H1 (cell line): ENCODE measurements at regions not wholly inside any gene's neighbourhood (a gene's known extent, or its start where the extent isn't known, plus 50 kb on each side); places are given as distances from the start of the nearest gene placed in this dataset.

Experiments
- CTCF ChIA-PET: fragments of 300-600 bp; sonication (Branson Sonifier 250); formaldehyde crosslinking; loops from one replicate; lab custom pipeline; 2021; ENCODE audit not compliant: partially characterized antibody; lab: Charles Lee
- POLR2A ChIA-PET: fragments of 300-600 bp; sonication (Branson Sonifier 250); formaldehyde crosslinking; loops from one replicate; lab custom pipeline; 2021; ENCODE audit warnings: inconsistent platforms; ENCODE audit not compliant: partially characterized antibody; lab: Charles Lee
- DNase-seq, 2 experiments: peaks; one replicate each; pipeline versions ENCODE4 v3.0.0 to v3.0.0-alpha.2; 2010 to 2022; ENCODE audit warnings: low spot score in 2 of 2, low read depth in 1 of 2, mixed read lengths in 1 of 2
- FAIRE-seq: peaks from 2 replicates; lab custom pipeline; 2011; peaks lifted over from hg19 to GRCh38; lab: Jason Lieb, UNC
- H2AFZ ChIP-seq: 2 replicates; pipeline ENCODE4 v1.8.1; 2012; ENCODE audit warnings: low read length, inconsistent platforms
- H2AK5ac ChIP-seq: 2 replicates; pipeline ENCODE4 v1.6.1; 2013; ENCODE audit warnings: low read depth, low read length
- H2BK120ac ChIP-seq: replicated peaks from 2 replicates; pipeline ENCODE3; 2013; ENCODE audit warnings: low read depth, low read length, inconsistent platforms
- H2BK12ac ChIP-seq: 2 replicates; pipeline ENCODE4 v1.6.1; 2013; ENCODE audit warnings: low read depth, low read length
- H2BK15ac ChIP-seq: 2 replicates; pipeline ENCODE4 v1.6.1; 2013; ENCODE audit warnings: low read length
- H2BK20ac ChIP-seq: 2 replicates; pipeline ENCODE4 v1.6.1; 2013; ENCODE audit warnings: low read length
- H2BK5ac ChIP-seq: 2 replicates; pipeline ENCODE4 v1.6.1; 2013; ENCODE audit warnings: low read depth, low read length
- H3K14ac ChIP-seq: 2 replicates; pipeline ENCODE4 v1.6.1; 2013; ENCODE audit warnings: inconsistent platforms; ENCODE audit not compliant: insufficient read length
- H3K18ac ChIP-seq: 2 replicates; pipeline ENCODE4 v1.6.1; 2013; ENCODE audit warnings: low read length; ENCODE audit errors: extremely low read depth
- H3K23ac ChIP-seq: 2 replicates; pipeline ENCODE4 v1.6.1; 2013; ENCODE audit warnings: inconsistent platforms; ENCODE audit not compliant: insufficient read length
- H3K23me2 ChIP-seq: 2 replicates; pipeline ENCODE4 v1.6.1; 2013; ENCODE audit warnings: low read depth, low read length
- H3K27ac ChIP-seq: 2 replicates; pipeline ENCODE4 v1.6.1; 2011; ENCODE audit warnings: low read depth, low read length, inconsistent platforms
- H3K27me3 ChIP-seq, 4 experiments: replicated peaks in 1 of 4; 1 replicate in 1 of 4; 2 replicates in 3 of 4; pipeline versions ENCODE4 v1.6.1 to v1.8.1; 2011 to 2013; ENCODE audit warnings: low read length in 3 of 4, mild to moderate bottlenecking in 3 of 4, inconsistent platforms in 2 of 4, mixed read lengths in 2 of 4, moderate library complexity in 1 of 4; ENCODE audit not compliant: control insufficient read depth in 3 of 4, insufficient read depth in 3 of 4; ENCODE audit errors: extremely low read depth in 1 of 4
- H3K36me3 ChIP-seq, 4 experiments: 2 replicates each; pipeline versions ENCODE4 v1.6.1 to v1.8.1; 2011 to 2013; ENCODE audit warnings: mild to moderate bottlenecking in 4 of 4, low read length in 3 of 4, moderate library complexity in 2 of 4, control low read depth in 1 of 4, inconsistent platforms in 1 of 4; ENCODE audit not compliant: insufficient read depth in 4 of 4, control insufficient read depth in 2 of 4
- H3K4ac ChIP-seq: replicated peaks from 2 replicates; pipeline ENCODE3; 2013; ENCODE audit warnings: low read length, low read depth, mixed read lengths, inconsistent platforms; ENCODE audit not compliant: insufficient read length
- H3K4me1 ChIP-seq, 4 experiments: replicated peaks in 1 of 4; 1 replicate in 1 of 4; 2 replicates in 3 of 4; pipeline versions ENCODE4 v1.6.1 to v1.8.1; 2011 to 2013; ENCODE audit warnings: low read length in 3 of 4, inconsistent platforms in 2 of 4, mixed read lengths in 1 of 4; ENCODE audit not compliant: insufficient read depth in 4 of 4, control insufficient read depth in 3 of 4
- H3K4me2 ChIP-seq, 2 experiments: 2 replicates each; pipeline versions ENCODE4 v1.6.1 to v1.8.1; 2011 to 2013; ENCODE audit warnings: low read depth in 2 of 2, low read length in 2 of 2, control low read depth in 1 of 2, inconsistent platforms in 1 of 2, mild to moderate bottlenecking in 1 of 2; ENCODE audit not compliant: insufficient read depth in 1 of 2
- H3K4me3 ChIP-seq, 4 experiments: fragments of 200-600, 300-600 bp in 1 of 4; sonication (generic), shearing (Covaris generic), sonication (Bioruptor Twin) in 1 of 4; 2 replicates each; pipeline versions ENCODE4 v1.5.1 to v1.8.1; 2011 to 2016; ENCODE audit warnings: low read length in 4 of 4, low read depth in 3 of 4, control low read depth in 2 of 4, inconsistent platforms in 2 of 4, mild to moderate bottlenecking in 2 of 4, mixed read lengths in 1 of 4, moderate library complexity in 1 of 4; ENCODE audit not compliant: insufficient read depth in 2 of 4; ENCODE audit errors: extremely low read depth in 1 of 4
- H3K56ac ChIP-seq: replicated peaks from 2 replicates; pipeline ENCODE3; 2013; ENCODE audit warnings: low read depth, mild to moderate bottlenecking, mixed read lengths, low read length, inconsistent platforms; ENCODE audit not compliant: insufficient read length
- H3K79me1 ChIP-seq: 2 replicates; pipeline ENCODE4 v1.6.1; 2013; ENCODE audit warnings: low read depth, low read length, control low read depth
- H3K79me2 ChIP-seq, 2 experiments: 2 replicates each; pipeline versions ENCODE4 v1.6.1 to v1.8.1; 2012 to 2013; ENCODE audit warnings: low read length in 2 of 2, mild to moderate bottlenecking in 2 of 2, inconsistent platforms in 1 of 2; ENCODE audit not compliant: insufficient read depth in 2 of 2, control insufficient read depth in 1 of 2
- H3K9ac ChIP-seq, 4 experiments: replicated peaks in 1 of 4; 1 replicate in 1 of 4; 2 replicates in 3 of 4; pipeline versions ENCODE4 v1.6.1 to v1.8.1; 2011 to 2013; ENCODE audit warnings: low read depth in 3 of 4, low read length in 3 of 4, control low read depth in 2 of 4, mild to moderate bottlenecking in 2 of 4, moderate library complexity in 2 of 4, inconsistent platforms in 1 of 4; ENCODE audit errors: extremely low read depth in 1 of 4
- H3K9me3 ChIP-seq, 2 experiments: 2 replicates each; pipeline versions ENCODE4 v1.6.1 to v1.8.1; 2012 to 2013; ENCODE audit warnings: mild to moderate bottlenecking in 2 of 2, moderate library complexity in 2 of 2, control low read depth in 1 of 2, inconsistent platforms in 1 of 2, low read depth in 1 of 2, low read length in 1 of 2, mixed read lengths in 1 of 2; ENCODE audit not compliant: insufficient read depth in 2 of 2
- H4K20me1 ChIP-seq, 2 experiments: replicated peaks in 1 of 2; 2 replicates each; pipeline versions ENCODE3 to v1.8.1; 2011 to 2013; ENCODE audit warnings: inconsistent platforms in 2 of 2, low read length in 2 of 2, mild to moderate bottlenecking in 1 of 2; ENCODE audit not compliant: insufficient read depth in 2 of 2, control insufficient read depth in 1 of 2
- H4K5ac ChIP-seq: 2 replicates; pipeline ENCODE4 v1.6.1; 2013; ENCODE audit warnings: low read length, low read depth, mixed read lengths, inconsistent platforms; ENCODE audit not compliant: insufficient read length
- H4K8ac ChIP-seq: 2 replicates; pipeline ENCODE4 v1.8.0; 2013; ENCODE audit warnings: mild to moderate bottlenecking, moderate library complexity, low read length, inconsistent platforms; ENCODE audit not compliant: insufficient read depth; ENCODE audit errors: extremely low read depth
- H4K91ac ChIP-seq: replicated peaks from 2 replicates; pipeline ENCODE3; 2013; ENCODE audit warnings: low read length, mixed read lengths, inconsistent platforms; ENCODE audit not compliant: insufficient read length
- BRCA1 ChIP-seq: IDR thresholded peaks from 2 replicates; pipeline ENCODE4 v1.6.1; 2012; ENCODE audit warnings: low read depth, low read length, improper control_type of control experiment
- EGR1 ChIP-seq: IDR thresholded peaks from 2 replicates; pipeline ENCODE4 v1.6.1; 2011; ENCODE audit warnings: low read depth, low read length, borderline replicate concordance
- RAD21 ChIP-seq, 2 experiments: IDR thresholded peaks in 1 of 2; conservative IDR thresholded peaks in 1 of 2; 2 replicates each; pipeline ENCODE4 v1.6.1; 2011; ENCODE audit warnings: low read depth in 2 of 2, low read length in 2 of 2, improper control_type of control experiment in 1 of 2, inconsistent platforms in 1 of 2, mild to moderate bottlenecking in 1 of 2, moderate library complexity in 1 of 2
- RNF2 ChIP-seq: fragments of 200-900, 300-1000 bp; sonication (generic); IDR thresholded peaks from 2 replicates; pipeline ENCODE4 v1.7.1; 2016; ENCODE audit warnings: borderline replicate concordance, low read depth, mild to moderate bottlenecking, antibody characterized with exemption, low read length; ENCODE audit not compliant: poor library complexity, severe bottlenecking; ENCODE audit errors: missing control alignments
- SIX5 ChIP-seq: IDR thresholded peaks from 2 replicates; pipeline ENCODE4 v1.6.1; 2011; ENCODE audit warnings: mild to moderate bottlenecking, low read depth, low read length
- YY1 ChIP-seq: IDR thresholded peaks from 2 replicates; pipeline ENCODE4 v1.6.1; 2011; ENCODE audit warnings: low read depth, mild to moderate bottlenecking, low read length
- WGBS, 2 experiments: shearing (Covaris generic) in 1 of 2; methylation state at CpG; one replicate each; pipeline versions ENCODE4 v1.1.6 to v1.1.7; 2013 to 2015; ENCODE audit warnings: low lambda C conversion rate in 2 of 2, mixed read lengths in 2 of 2, inconsistent platforms in 1 of 2, low coverage in 1 of 2, missing lambda C conversion rate in 1 of 2; ENCODE audit not compliant: insufficient replicate concordance in 2 of 2, insufficient coverage in 1 of 2, insufficient read length in 1 of 2; ENCODE audit errors: extremely low coverage in 1 of 2, missing lambda C conversion rate in 1 of 2; 5-methylcytosine and 5-hydroxymethylcytosine counted together
- TF ChIP-seq, protein P1 (sequence below), 3 experiments: IDR thresholded peaks; 1 replicate in 2 of 3; 2 replicates in 1 of 3; pipeline versions ENCODE4 v1.5.1 to v1.6.1; 2011; ENCODE audit warnings: low read length in 3 of 3, mild to moderate bottlenecking in 3 of 3, inconsistent platforms in 2 of 3, low read depth in 1 of 3, moderate library complexity in 1 of 3; ENCODE audit not compliant: insufficient read depth in 1 of 3; ENCODE audit errors: control extremely low read depth in 1 of 3
- TF ChIP-seq, protein P2 (sequence below): IDR thresholded peaks from 2 replicates; pipeline ENCODE4 v1.6.1; 2011; ENCODE audit warnings: low read length, improper control_type of control experiment

DNA sequence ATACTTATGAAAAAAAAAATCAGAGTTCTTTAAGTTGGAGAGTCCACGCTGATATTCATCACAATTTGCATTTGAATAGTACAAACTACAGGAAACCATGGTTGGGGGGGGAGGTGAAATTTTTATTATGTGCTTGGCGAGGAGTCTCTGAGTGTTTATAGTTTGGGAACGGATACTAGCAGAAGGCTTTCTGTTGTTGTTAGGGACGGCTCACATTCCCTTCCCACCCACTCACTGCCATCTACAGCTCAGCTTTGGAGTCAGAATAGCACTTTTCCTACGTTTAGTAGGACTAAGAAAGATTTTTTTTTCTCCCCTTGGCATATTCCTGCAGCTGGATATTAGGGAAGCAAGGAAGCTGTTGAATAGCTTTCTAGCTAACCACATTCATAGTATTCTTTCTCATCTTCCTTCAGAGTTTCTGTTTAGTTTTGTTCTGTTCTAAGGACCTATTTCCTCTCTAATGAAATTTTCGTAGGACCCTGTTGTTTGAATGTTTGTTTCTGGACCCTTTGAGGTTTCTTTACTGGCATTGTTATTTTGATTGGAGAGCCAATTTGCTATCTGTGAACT is 235.1 kb upstream of the ZNF217 start:
- Histone ChIP-seq H3K4me3 (peak overlapping the region in 1 of 4 experiments; percentile 20; a peak in 1 of 8 replicates), H2AFZ (peak overlapping the region; percentile 55; the same call in 1 of the 2 replicates)

More for the DNA sequence above, 235.1 kb upstream of the ZNF217 start:
- H2BK20ac ChIP-seq = no peak overlapping the region
- H4K20me1 ChIP-seq = no peaks in the 10 kb centered on the region
- ChIA-PET CTCF (interaction anchor here (0.6 kb wide), 1 partner anchor 69 kb away, joined by 4 read pairs; no protein-coding TSS in a partner anchor), POLR2A (no interaction called here)
- 12% methylated on average over 6 of the region's 6 CpGs; no CpG with 5 or more reads in 1 of the 2 experiments for WGBS, 2 experiments
- no peak overlapping the region for H4K5ac ChIP-seq
- no peak overlapping the region for H4K8ac ChIP-seq
- no peaks in the 10 kb centered on the region for H3K79me2 ChIP-seq
- TF ChIP-seq SIX5 (no peak), RNF2 (no peak), RAD21 (IDR thresholded peaks at IDR 0.05 in 1 of 2, conservative IDR thresholded peaks at IDR 0.05 in 1 of 2; ENCODE audit: low read depth in 2 of 2, low read length in 2 of 2) (peak; percentile 37 to 47), BRCA1 (no peak), YY1 (no peak), EGR1 (peak; percentile 88)
- TF ChIP-seq, protein P1, sequence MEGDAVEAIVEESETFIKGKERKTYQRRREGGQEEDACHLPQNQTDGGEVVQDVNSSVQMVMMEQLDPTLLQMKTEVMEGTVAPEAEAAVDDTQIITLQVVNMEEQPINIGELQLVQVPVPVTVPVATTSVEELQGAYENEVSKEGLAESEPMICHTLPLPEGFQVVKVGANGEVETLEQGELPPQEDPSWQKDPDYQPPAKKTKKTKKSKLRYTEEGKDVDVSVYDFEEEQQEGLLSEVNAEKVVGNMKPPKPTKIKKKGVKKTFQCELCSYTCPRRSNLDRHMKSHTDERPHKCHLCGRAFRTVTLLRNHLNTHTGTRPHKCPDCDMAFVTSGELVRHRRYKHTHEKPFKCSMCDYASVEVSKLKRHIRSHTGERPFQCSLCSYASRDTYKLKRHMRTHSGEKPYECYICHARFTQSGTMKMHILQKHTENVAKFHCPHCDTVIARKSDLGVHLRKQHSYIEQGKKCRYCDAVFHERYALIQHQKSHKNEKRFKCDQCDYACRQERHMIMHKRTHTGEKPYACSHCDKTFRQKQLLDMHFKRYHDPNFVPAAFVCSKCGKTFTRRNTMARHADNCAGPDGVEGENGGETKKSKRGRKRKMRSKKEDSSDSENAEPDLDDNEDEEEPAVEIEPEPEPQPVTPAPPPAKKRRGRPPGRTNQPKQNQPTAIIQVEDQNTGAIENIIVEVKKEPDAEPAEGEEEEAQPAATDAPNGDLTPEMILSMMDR (IDR thresholded peaks at IDR 0.05; ENCODE audit: control extremely low read depth in 1 of 3, insufficient read depth in 1 of 3, low read depth in 1 of 3, low read length in 3 of 3) = peak in 1 of 3 experiments; percentile 15; a peak in 1 of 4 replicates
- TF ChIP-seq, protein P2, sequence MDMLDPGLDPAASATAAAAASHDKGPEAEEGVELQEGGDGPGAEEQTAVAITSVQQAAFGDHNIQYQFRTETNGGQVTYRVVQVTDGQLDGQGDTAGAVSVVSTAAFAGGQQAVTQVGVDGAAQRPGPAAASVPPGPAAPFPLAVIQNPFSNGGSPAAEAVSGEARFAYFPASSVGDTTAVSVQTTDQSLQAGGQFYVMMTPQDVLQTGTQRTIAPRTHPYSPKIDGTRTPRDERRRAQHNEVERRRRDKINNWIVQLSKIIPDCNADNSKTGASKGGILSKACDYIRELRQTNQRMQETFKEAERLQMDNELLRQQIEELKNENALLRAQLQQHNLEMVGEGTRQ = no peak
- H2AK5ac ChIP-seq = no peak overlapping the region
- peak overlapping the region; percentile 20; the same call in 1 of the 2 replicates for H2BK12ac ChIP-seq
- DNase-seq (no peak), FAIRE-seq (no peak)
- H3K36me3 ChIP-seq = no peaks in the 10 kb centered on the region
- peaks cover 0 to 17% (median 6%) of the 10 kb centered on the region in 4 experiments; a peak in 3 of 7 replicates for H3K4me1 ChIP-seq
- H3K14ac ChIP-seq = no peak overlapping the region
- no peak overlapping the region for H3K4ac ChIP-seq
- no peak overlapping the region for H3K56ac ChIP-seq
- H3K4me2 ChIP-seq = peak overlapping the region; percentile 44 to 47
- H2BK15ac ChIP-seq = no peak overlapping the region
- H3K23me2 ChIP-seq = no peaks in the 10 kb centered on the region
- H2BK120ac ChIP-seq = peak overlapping the region; percentile 60
- peak overlapping the region; percentile 48; the same call in 1 of the 2 replicates for H2BK5ac ChIP-seq
- H3K9ac ChIP-seq = no peak overlapping the region
- no peaks in the 10 kb centered on the region for H3K79me1 ChIP-seq
- H3K27ac ChIP-seq = no peak overlapping the region; the same call in 1 of the 2 replicates
- no peak overlapping the region for H4K91ac ChIP-seq
- no peaks in the 10 kb centered on the region for H3K27me3 ChIP-seq
- H3K9me3 ChIP-seq = no peaks in the 10 kb centered on the region
- H3K23ac ChIP-seq = no peak overlapping the region
- peak overlapping the region; percentile 84; the same call in 1 of the 2 replicates for H3K18ac ChIP-seq
